ENCODE measurements at regions not wholly inside any gene's neighbourhood (a gene's known extent, or its start where the extent isn't known, plus 50 kb on each side); places are given as distances from the start of the nearest gene placed in this dataset.
"Not testable (repeated sequence)": the region's sequence is repeated elsewhere in the genome, so short reads cannot be mapped to it uniquely, and the experiment has no call there.

- TF ChIP-seq Cebpa-rat (IDR thresholded peaks at IDR 0.05) = no peak
- no peak overlapping the region for H3K4me2 ChIP-seq
- no peak overlapping the region for H3K4me3 ChIP-seq
- no peak overlapping the region for H3K9ac ChIP-seq
- H3K27ac ChIP-seq = no peak overlapping the region
- H3K9me3 ChIP-seq = no peaks in the 10 kb centered on the region
- H3K36me3 ChIP-seq = no peaks in the 10 kb centered on the region
- no peaks in the 10 kb centered on the region for H4K20me1 ChIP-seq
- no peaks in the 10 kb centered on the region for H3K27me3 ChIP-seq
- no peaks in the 10 kb centered on the region for H3K4me1 ChIP-seq
Observed at GRCh38 chr21:19458295-19458694, 1054.7 kb upstream of the TMPRSS15 start.

- H3K9ac ChIP-seq = no peak overlapping the region
- no peak overlapping the region for H3K4me3 ChIP-seq
- no peaks in the 10 kb centered on the region for H3K4me1 ChIP-seq
- H3K36me3 ChIP-seq = no peaks in the 10 kb centered on the region
- H4K20me1 ChIP-seq = no peaks in the 10 kb centered on the region
- H3K4me2 ChIP-seq = no peak overlapping the region
- H3K9me3 ChIP-seq = no peaks in the 10 kb centered on the region
- no peaks in the 10 kb centered on the region for H3K27me3 ChIP-seq
- H3K27ac ChIP-seq = no peak overlapping the region
- TF ChIP-seq Cebpa-rat (IDR thresholded peaks at IDR 0.05) = no peak
Observed at GRCh38 chr21:19461481-19462205, 1058.1 kb upstream of the TMPRSS15 start.

- Histone ChIP-seq H4K20me1 (no peaks in the 10 kb centered on the region), H3K4me3 (no peak overlapping the region), H3K4me1 (no peaks in the 10 kb centered on the region), H3K9ac (no peak overlapping the region), H3K9me3 (peaks cover 6% of the 10 kb centered on the region), H3K36me3 (no peaks in the 10 kb centered on the region), H3K27me3 (no peaks in the 10 kb centered on the region), H3K27ac (no peak overlapping the region), H3K4me2 (no peak overlapping the region)
- TF ChIP-seq Cebpa-rat (IDR thresholded peaks at IDR 0.05) = no peak
Observed at GRCh38 chr21:19463966-19464365, 1060.4 kb upstream of the TMPRSS15 start.

- Histone ChIP-seq H3K27ac (no peak overlapping the region), H3K4me2 (no peak overlapping the region), H3K36me3 (no peaks in the 10 kb centered on the region), H3K4me3 (no peak overlapping the region), H3K9ac (no peak overlapping the region), H3K4me1 (no peaks in the 10 kb centered on the region), H3K9me3 (peaks cover 21% of the 10 kb centered on the region), H4K20me1 (no peaks in the 10 kb centered on the region), H3K27me3 (no peaks in the 10 kb centered on the region)
- TF ChIP-seq Cebpa-rat (IDR thresholded peaks at IDR 0.05) = no peak
Observed at GRCh38 chr21:19468991-19469715, 1065.6 kb upstream of the TMPRSS15 start.

- no peaks in the 10 kb centered on the region for H3K27me3 ChIP-seq
- no peak overlapping the region for H3K27ac ChIP-seq
- H3K4me2 ChIP-seq = no peak overlapping the region
- peaks cover 11% of the 10 kb centered on the region for H3K9me3 ChIP-seq
- H3K9ac ChIP-seq = no peak overlapping the region
- no peaks in the 10 kb centered on the region for H3K4me1 ChIP-seq
- H3K4me3 ChIP-seq = no peak overlapping the region
- no peak for TF ChIP-seq Cebpa-rat (IDR thresholded peaks at IDR 0.05)
- H3K36me3 ChIP-seq = no peaks in the 10 kb centered on the region
- H4K20me1 ChIP-seq = no peaks in the 10 kb centered on the region
Observed at GRCh38 chr21:19475525-19475924, 1071.9 kb upstream of the TMPRSS15 start.

- no peak for TF ChIP-seq Cebpa-rat (IDR thresholded peaks at IDR 0.05)
- Histone ChIP-seq H3K36me3 (no peaks in the 10 kb centered on the region), H3K4me2 (no peak overlapping the region), H3K27me3 (no peaks in the 10 kb centered on the region), H3K4me1 (no peaks in the 10 kb centered on the region), H3K4me3 (no peak overlapping the region), H3K9me3 (peaks cover 12% of the 10 kb centered on the region), H4K20me1 (no peaks in the 10 kb centered on the region), H3K9ac (no peak overlapping the region), H3K27ac (no peak overlapping the region)
Observed at GRCh38 chr21:19489930-19490329, 1086.3 kb upstream of the TMPRSS15 start.

GRCh38 chr21:19490481-19490880 lies 1086.9 kb upstream of the TMPRSS15 start:
- Histone ChIP-seq H3K36me3 (no peaks in the 10 kb centered on the region), H3K9me3 (peaks cover 12% of the 10 kb centered on the region), H3K4me2 (no peak overlapping the region), H3K27me3 (no peaks in the 10 kb centered on the region), H3K27ac (no peak overlapping the region), H3K4me1 (no peaks in the 10 kb centered on the region), H3K4me3 (no peak overlapping the region), H3K9ac (no peak overlapping the region), H4K20me1 (no peaks in the 10 kb centered on the region)
- no peak for TF ChIP-seq Cebpa-rat (IDR thresholded peaks at IDR 0.05)

GRCh38 chr21:19493437-19494241 lies 1090.1 kb upstream of the TMPRSS15 start:
- H3K27ac ChIP-seq, H4K20me1 ChIP-seq: not testable (repeated sequence)

GRCh38 chr21:19501115-19501514 lies 1097.5 kb upstream of the TMPRSS15 start:
- Histone ChIP-seq H3K4me1 (no peaks in the 10 kb centered on the region), H3K4me2 (no peak overlapping the region), H3K9me3 (no peaks in the 10 kb centered on the region), H3K36me3 (no peaks in the 10 kb centered on the region), H3K27ac (no peak overlapping the region), H3K4me3 (no peak overlapping the region), H3K27me3 (no peaks in the 10 kb centered on the region), H4K20me1 (no peaks in the 10 kb centered on the region), H3K9ac (no peak overlapping the region)
- TF ChIP-seq Cebpa-rat (IDR thresholded peaks at IDR 0.05) = no peak

More at GRCh38 chr21:19493437-19494241, 1090.1 kb upstream of the TMPRSS15 start:
- H3K9me3 ChIP-seq = peaks cover 12% of the 10 kb centered on the region
- H3K4me3 ChIP-seq, H3K4me2 ChIP-seq, H3K9ac ChIP-seq, H3K4me1 ChIP-seq, H3K36me3 ChIP-seq, H3K27me3 ChIP-seq: not testable (repeated sequence)
